Activated naive CD8-positive, alpha-beta T cell treated with anti-CD3 and anti-CD28 coated beads for 36 hours (primary cell): ENCODE measurements at regions not wholly inside any gene's neighbourhood (a gene's known extent, or its start where the extent isn't known, plus 50 kb on each side); places are given as distances from the start of the nearest gene placed in this dataset.

ENCODE experiments used
- DNase-seq: peaks from one replicate; pipeline ENCODE4 v3.0.0; 2021
- H3K27ac Mint-ChIP-seq: one replicate; pipeline ENCODE4 v1.8.0; 2022; ENCODE audit warnings: mild to moderate bottlenecking, moderate library complexity, mixed read lengths
- H3K27me3 Mint-ChIP-seq: one replicate; pipeline ENCODE4 v1.8.0; 2022; ENCODE audit warnings: mild to moderate bottlenecking, mixed read lengths
- H3K36me3 Mint-ChIP-seq: one replicate; pipeline ENCODE4 v1.8.0; 2021; ENCODE audit warnings: mild to moderate bottlenecking, mixed read lengths
- H3K4me1 Mint-ChIP-seq: one replicate; pipeline ENCODE4 v1.8.0; 2021; ENCODE audit warnings: mixed read lengths
- H3K4me3 Mint-ChIP-seq: one replicate; pipeline ENCODE4 v1.8.0; 2022; ENCODE audit warnings: mild to moderate bottlenecking, moderate library complexity, mixed read lengths
- H3K9me3 Mint-ChIP-seq: one replicate; pipeline ENCODE4 v1.8.0; 2022; ENCODE audit warnings: mixed read lengths

DNA sequence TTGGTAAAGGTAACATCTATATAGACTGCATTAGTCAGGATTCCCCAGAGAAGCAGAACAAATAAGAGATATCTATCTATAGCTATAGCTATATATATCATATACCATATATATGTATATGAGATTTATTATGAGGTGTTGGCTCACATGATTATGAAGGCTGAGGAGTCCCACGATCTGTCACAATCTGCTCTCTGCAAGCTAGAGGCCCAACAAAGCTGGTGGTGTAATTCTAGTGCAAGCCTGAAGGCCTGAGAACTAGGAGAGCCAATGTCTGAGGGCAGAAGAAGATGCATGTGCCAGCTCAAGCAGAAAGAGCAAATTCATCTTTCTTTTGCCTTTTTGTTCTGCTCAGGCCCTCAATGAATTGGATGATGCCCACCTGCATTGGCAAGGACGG, 102.2 kb upstream of the PLPPR1 start:
- Mint-ChIP-seq H3K36me3 (no peaks in the 10 kb centered on the region), H3K4me1 (no peaks in the 10 kb centered on the region), H3K27ac (no peak overlapping the region), H3K4me3 (no peak overlapping the region), H3K9me3 (peaks cover 7% of the 10 kb centered on the region), H3K27me3 (no peaks in the 10 kb centered on the region)
- DNase-seq, result no peak

DNA sequence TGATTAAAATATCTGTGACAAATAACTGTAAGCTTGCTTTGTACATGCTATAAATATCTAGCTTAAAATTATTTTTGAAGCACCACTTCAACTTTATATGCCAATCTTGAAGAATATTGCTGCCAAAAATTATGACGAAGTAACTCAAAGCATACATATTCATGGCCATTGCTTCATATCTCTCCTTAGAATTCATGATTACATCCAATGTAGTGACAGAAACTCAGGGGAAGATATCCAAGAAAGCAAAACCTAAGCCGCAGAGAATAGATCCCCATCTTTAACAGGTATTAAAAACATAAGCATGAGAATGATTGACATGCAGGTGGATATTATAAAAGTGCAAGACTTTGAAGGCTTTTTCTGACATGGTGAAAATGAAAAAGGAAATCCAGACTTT, 100.8 kb upstream of the PLPPR1 start:
- Mint-ChIP-seq H3K27me3 (no peaks in the 10 kb centered on the region), H3K4me3 (no peak overlapping the region), H3K36me3 (no peaks in the 10 kb centered on the region), H3K4me1 (no peaks in the 10 kb centered on the region), H3K9me3 (peaks cover 5% of the 10 kb centered on the region), H3K27ac (no peak overlapping the region)
- no peak for DNase-seq

DNA sequence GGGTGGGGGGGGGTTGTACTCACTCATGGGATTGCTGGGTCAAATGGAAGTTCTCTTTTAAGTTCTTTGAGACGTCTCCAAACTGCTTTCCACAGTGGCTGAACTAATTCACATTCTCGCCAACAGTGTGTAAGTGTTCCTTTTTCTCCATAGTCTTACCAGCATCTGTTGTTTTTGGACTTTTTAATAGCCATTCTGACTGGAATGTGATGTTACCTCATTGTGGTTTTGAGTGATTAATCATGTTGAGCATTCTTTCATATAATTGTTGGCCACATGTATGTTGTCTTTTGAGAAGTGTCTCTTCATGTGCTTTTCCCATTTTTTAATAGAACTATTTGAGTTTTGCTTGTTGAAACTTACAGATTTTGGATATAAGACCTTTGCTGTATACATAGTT, 94.9 kb upstream of the PLPPR1 start:
- H3K27me3 Mint-ChIP-seq, result no peaks in the 10 kb centered on the region
- DNase-seq, result no peak
- no peak overlapping the region for H3K27ac Mint-ChIP-seq
- peaks cover 5% of the 10 kb centered on the region for H3K9me3 Mint-ChIP-seq
- no peaks in the 10 kb centered on the region for H3K4me1 Mint-ChIP-seq
- no peaks in the 10 kb centered on the region for H3K36me3 Mint-ChIP-seq
- H3K4me3 Mint-ChIP-seq, result no peak overlapping the region

DNA sequence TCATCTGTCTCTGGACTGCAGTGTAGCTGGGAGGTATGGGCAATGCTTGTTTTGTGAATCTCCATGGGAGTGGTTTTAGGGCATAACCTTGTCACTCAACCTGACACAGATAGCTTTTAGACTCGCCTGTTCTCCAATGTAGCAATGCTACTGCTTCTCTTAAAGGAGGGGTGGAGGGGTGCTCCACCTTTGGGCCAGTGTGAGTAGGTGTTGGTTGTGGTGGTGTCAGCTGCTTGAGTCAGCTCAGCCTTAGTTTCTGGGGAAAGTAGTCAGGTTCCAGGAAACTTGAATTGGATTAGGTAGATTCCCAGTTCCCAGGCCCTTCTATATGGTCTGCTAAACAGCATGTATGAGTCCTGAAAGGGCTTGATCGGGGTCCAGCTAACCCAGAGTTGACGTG, 91.1 kb upstream of the PLPPR1 start:
- DNase-seq, result no peak
- Mint-ChIP-seq H3K27me3 (no peaks in the 10 kb centered on the region), H3K4me3 (no peak overlapping the region), H3K27ac (no peak overlapping the region), H3K9me3 (peaks cover 5% of the 10 kb centered on the region), H3K4me1 (no peaks in the 10 kb centered on the region), H3K36me3 (no peaks in the 10 kb centered on the region)

DNA sequence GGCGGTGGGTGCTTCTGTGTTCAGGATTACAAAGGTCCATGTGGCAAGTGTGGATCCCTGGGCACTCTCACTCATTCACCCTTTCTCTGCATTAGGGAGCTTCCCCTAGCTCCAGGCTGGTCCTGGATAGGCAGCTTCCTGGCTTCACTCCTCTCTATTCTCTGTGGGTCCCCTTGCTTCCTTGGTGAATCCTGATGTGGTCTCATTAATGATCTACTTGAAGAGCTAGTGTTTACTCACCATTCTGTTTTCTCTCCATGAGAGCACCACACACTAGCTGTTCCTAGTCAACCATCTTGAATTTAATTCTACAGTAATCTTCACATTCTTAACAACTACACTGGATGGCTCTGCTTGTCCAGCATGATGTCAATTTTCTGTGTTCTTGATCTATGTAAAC, 90.0 kb upstream of the PLPPR1 start:
- Mint-ChIP-seq H3K27ac (no peak overlapping the region), H3K9me3 (peaks cover 5% of the 10 kb centered on the region), H3K4me1 (no peaks in the 10 kb centered on the region), H3K4me3 (no peak overlapping the region), H3K36me3 (no peaks in the 10 kb centered on the region), H3K27me3 (no peaks in the 10 kb centered on the region)
- DNase-seq, result no peak

DNA sequence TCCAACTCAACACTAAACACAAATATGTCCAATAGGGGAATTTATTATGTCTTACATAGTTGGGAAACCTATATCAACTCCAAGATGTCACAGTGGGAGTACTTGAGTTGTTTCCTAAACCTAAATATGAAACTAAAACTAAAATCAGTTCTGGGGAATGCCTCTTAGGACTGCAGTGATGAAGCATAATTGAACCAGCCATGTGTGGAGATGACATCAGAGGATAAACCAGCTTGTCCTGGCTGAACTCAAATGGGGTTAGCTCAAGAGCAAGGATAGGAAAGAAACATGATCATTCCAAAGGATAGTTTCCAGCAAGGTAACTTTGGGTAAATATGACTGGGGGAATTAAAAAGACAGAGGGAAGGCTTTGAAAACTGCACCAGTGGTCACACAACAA, 88.9 kb upstream of the PLPPR1 start:
- no peaks in the 10 kb centered on the region for H3K36me3 Mint-ChIP-seq
- DNase-seq, result no peak
- H3K4me3 Mint-ChIP-seq, result no peak overlapping the region
- H3K27me3 Mint-ChIP-seq, result no peaks in the 10 kb centered on the region
- peaks cover 5% of the 10 kb centered on the region for H3K9me3 Mint-ChIP-seq
- no peaks in the 10 kb centered on the region for H3K4me1 Mint-ChIP-seq
- H3K27ac Mint-ChIP-seq, result no peak overlapping the region

DNA sequence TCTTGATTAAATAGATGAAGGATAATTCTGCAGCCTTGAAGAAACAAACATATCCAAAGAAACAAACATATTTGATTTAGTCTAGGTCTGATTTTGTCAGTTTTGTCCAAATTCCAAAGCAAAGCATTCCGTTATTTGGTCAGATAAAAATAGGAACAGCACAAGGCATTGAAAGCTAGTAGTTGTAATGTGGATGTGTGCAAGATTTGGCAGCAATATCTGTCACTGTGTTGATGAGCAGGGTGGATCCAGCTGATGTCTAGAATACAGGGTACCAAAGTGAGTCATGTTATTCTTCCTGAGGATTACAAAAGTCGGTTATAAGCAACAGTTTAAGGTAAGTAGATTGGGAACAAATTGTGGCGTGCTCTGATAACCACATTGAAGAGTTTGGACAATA, 69.3 kb upstream of the PLPPR1 start:
- H3K27ac Mint-ChIP-seq, result no peak overlapping the region
- no peaks in the 10 kb centered on the region for H3K9me3 Mint-ChIP-seq
- no peak for DNase-seq
- no peaks in the 10 kb centered on the region for H3K4me1 Mint-ChIP-seq
- no peak overlapping the region for H3K4me3 Mint-ChIP-seq
- no peaks in the 10 kb centered on the region for H3K27me3 Mint-ChIP-seq
- no peaks in the 10 kb centered on the region for H3K36me3 Mint-ChIP-seq
